K562 (cell line): ENCODE measurements at regions not wholly inside any gene's neighbourhood (a gene's known extent, or its start where the extent isn't known, plus 50 kb on each side); places are given as distances from the start of the nearest gene placed in this dataset.

ENCODE experiments used
- ATAC-seq: fragments of 200-7000 bp; cut with Tn5 transposase; 3 replicates; pipeline ENCODE4 v1.9.1; 2020; ENCODE audit warnings: moderate library complexity
- BruUV-seq: library from RNA; stranded (reverse); fragments of 400-500 nt; replicated peaks from 2 replicates; lab custom pipeline; 2021; lab: Mats Ljungman, UMichigan
- CTCF ChIA-PET: fragments of 300-600 bp; formaldehyde crosslinking; extraction: SDS; loops from one replicate; lab custom pipeline; 2021; ENCODE audit warnings: low intra/inter-chr PET ratio; lab: Yijun Ruan, JAX
- POLR2A ChIA-PET: fragments of 300-600, 350-650 bp; sonication (Branson Sonifier 250); formaldehyde crosslinking; extraction: SDS; loops from one replicate; lab custom pipeline; 2021; ENCODE audit warnings: antibody characterized with exemption, inconsistent platforms; lab: Yijun Ruan, JAX
- DNase-seq, 4 experiments: peaks; one replicate each; pipeline versions ENCODE4 v3.0.0 to v3.0.0-alpha.2; 2011 to 2018; ENCODE audit warnings: low spot score in 3 of 4, mixed read lengths in 3 of 4; ENCODE audit errors: extremely low read depth in 1 of 4
- FAIRE-seq: peaks from 2 replicates; lab custom pipeline; 2011; peaks lifted over from hg19 to GRCh38; lab: Jason Lieb, UNC
- H2AFZ ChIP-seq: 2 replicates; pipeline ENCODE4 v1.6.0; 2011; ENCODE audit warnings: low read depth, low read length, control low read depth, inconsistent platforms
- H3K27ac ChIP-seq: fragments of 200-600 bp; 3 replicates; pipeline ENCODE4 v1.8.0; 2011; ENCODE audit warnings: low read depth, mild to moderate bottlenecking, control low read depth, inconsistent platforms, low read length, moderate library complexity, mixed read lengths; ENCODE audit errors: extremely low read depth
- H3K27me3 ChIP-seq, 2 experiments: fragments of 300-600 bp in 1 of 2; 2 replicates in 1 of 2; 3 replicates in 1 of 2; pipeline versions ENCODE4 v1.6.0 to v1.8.0; 2011; ENCODE audit warnings: inconsistent platforms in 2 of 2, low read length in 2 of 2, mild to moderate bottlenecking in 1 of 2, mixed read lengths in 1 of 2, moderate library complexity in 1 of 2; ENCODE audit not compliant: control insufficient read depth in 2 of 2, insufficient read depth in 2 of 2
- H3K36me3 ChIP-seq: fragments of 300-600 bp; 3 replicates; pipeline ENCODE4 v1.8.0; 2011; ENCODE audit warnings: mild to moderate bottlenecking, low read length, inconsistent platforms; ENCODE audit not compliant: control insufficient read depth, insufficient read depth
- H3K4me1 ChIP-seq, 2 experiments: fragments of 200-600 bp in 1 of 2; replicated peaks in 1 of 2; 2 replicates in 1 of 2; 3 replicates in 1 of 2; pipeline versions ENCODE4 v1.5.1 to v1.8.0; 2011; ENCODE audit warnings: inconsistent platforms in 2 of 2, low read length in 2 of 2, mild to moderate bottlenecking in 1 of 2, mixed read lengths in 1 of 2, moderate library complexity in 1 of 2; ENCODE audit not compliant: control insufficient read depth in 2 of 2, insufficient read depth in 2 of 2
- H3K4me2 ChIP-seq: 2 replicates; pipeline ENCODE4 v1.6.1; 2011; ENCODE audit warnings: low read length, control low read depth, inconsistent platforms, mixed read lengths; ENCODE audit not compliant: insufficient read depth
- H3K4me3 ChIP-seq: fragments of 200-600 bp; sonication (generic), shearing (Covaris generic); 2 replicates; pipeline ENCODE4 v1.5.1; 2016; ENCODE audit warnings: control low read depth, inconsistent platforms
- H3K79me2 ChIP-seq: fragments of 200-600 bp; 3 replicates; pipeline ENCODE4 v1.8.0; 2011; ENCODE audit warnings: low read length, inconsistent platforms; ENCODE audit not compliant: control insufficient read depth, insufficient read depth
- H3K9ac ChIP-seq, 2 experiments: 2 replicates each; pipeline versions ENCODE4 v1.6.0 to v1.6.1; 2011; ENCODE audit warnings: low read depth in 2 of 2, low read length in 2 of 2, control low read depth in 1 of 2, inconsistent platforms in 1 of 2, mild to moderate bottlenecking in 1 of 2, mixed read lengths in 1 of 2; ENCODE audit not compliant: insufficient read depth in 1 of 2
- H3K9me1 ChIP-seq: one replicate; pipeline ENCODE4 v1.6.0; 2011; ENCODE audit warnings: inconsistent platforms, mild to moderate bottlenecking, low read length, moderate library complexity; ENCODE audit not compliant: control insufficient read depth, insufficient read depth
- H3K9me3 ChIP-seq: replicated peaks from 2 replicates; pipeline ENCODE4 v1.5.1; 2011; ENCODE audit warnings: low read depth, low read length, inconsistent platforms; ENCODE audit not compliant: control insufficient read depth, insufficient read depth
- H4K20me1 ChIP-seq: replicated peaks from 2 replicates; pipeline ENCODE4 v1.6.1; 2011; ENCODE audit warnings: low read length, inconsistent platforms, mixed read lengths; ENCODE audit not compliant: control insufficient read depth, insufficient read depth
- C11orf30 ChIP-seq: fragments of 450-650 bp; IDR thresholded peaks from 2 replicates; pipeline ENCODE4 v1.6.1; 2016; ENCODE audit warnings: low read depth, mild to moderate bottlenecking
- DMBX1 ChIP-seq: fragments of 250-450 bp; sonication (Bioruptor Pico); IDR thresholded peaks from 2 replicates; pipeline ENCODE4 v1.8.0; 2022; ENCODE audit warnings: inconsistent platforms, mild to moderate bottlenecking, moderate library complexity, borderline replicate concordance
- GTF2E2 ChIP-seq: fragments of 200-800 bp; sonication (Bioruptor generic); IDR thresholded peaks from 2 replicates; pipeline ENCODE4 v1.6.1; 2016; ENCODE audit warnings: missing genetic modification characterization, missing compliant biosample characterization
- HNRNPL ChIP-seq: fragments of 200-400 bp; formaldehyde crosslinking; IDR thresholded peaks from 2 replicates; pipeline ENCODE4 v1.6.1; 2017; ENCODE audit warnings: low read depth, mild to moderate bottlenecking, low read length
- IRF2 ChIP-seq: sonication (generic); formaldehyde crosslinking; IDR thresholded peaks from 2 replicates; pipeline ENCODE4 v1.8.1; 2022; ENCODE audit warnings: mild to moderate bottlenecking, missing genetic modification reagents
- MAFG ChIP-seq: fragments of 450-650 bp; conservative IDR thresholded peaks from 2 replicates; pipeline ENCODE4 v1.6.1; 2016; ENCODE audit warnings: missing genetic modification characterization, missing compliant biosample characterization
- RFX1 ChIP-seq: fragments of 450-650 bp; IDR thresholded peaks from 2 replicates; pipeline ENCODE4 v1.6.1; 2016; ENCODE audit warnings: mild to moderate bottlenecking, moderate library complexity
- TCF3 ChIP-seq: sonication (generic); formaldehyde crosslinking; IDR thresholded peaks from 2 replicates; pipeline ENCODE4 v1.4.0; 2020; ENCODE audit warnings: mild to moderate bottlenecking, missing genetic modification reagents
- TCF7L2 ChIP-seq: fragments of 150-350 bp; IDR thresholded peaks from 2 replicates; pipeline ENCODE4 v1.6.1; 2016; ENCODE audit warnings: low read depth, mild to moderate bottlenecking, low read length, moderate library complexity
- ZNF316 ChIP-seq: fragments of 450-650 bp; IDR thresholded peaks from 2 replicates; pipeline ENCODE4 v1.6.1; 2016
- ZNF551 ChIP-seq: fragments of 250-450 bp; sonication (Bioruptor Pico); IDR thresholded peaks from 2 replicates; pipeline ENCODE4 v1.5.0; 2021; ENCODE audit warnings: mild to moderate bottlenecking, moderate library complexity
- WGBS: fragments of 100-300 bp; shearing (Covaris generic); methylation state at CpG from one replicate; pipeline ENCODE4 v1.1.6; 2016; ENCODE audit warnings: low coverage, mixed read lengths; ENCODE audit not compliant: insufficient coverage; ENCODE audit errors: missing lambda C conversion rate; 5-methylcytosine and 5-hydroxymethylcytosine counted together
- in situ Hi-C: fragments of 300-500 bp; cut with MboI; formaldehyde crosslinking; loops from 4 replicates; pipeline ENCODE4 v1.15.0; 2018; ENCODE audit warnings: inconsistent platforms, mixed read lengths
- intact Hi-C: fragments of 100-400 bp; cut with micrococcal nuclease; formaldehyde crosslinking; loops from 2 replicates; pipeline ENCODE4 v1.14.2; 2022
- TF ChIP-seq, protein P1 (sequence below): fragments of 450-650 bp; IDR thresholded peaks from 2 replicates; pipeline ENCODE4 v1.6.1; 2016; ENCODE audit warnings: borderline replicate concordance

DNA sequence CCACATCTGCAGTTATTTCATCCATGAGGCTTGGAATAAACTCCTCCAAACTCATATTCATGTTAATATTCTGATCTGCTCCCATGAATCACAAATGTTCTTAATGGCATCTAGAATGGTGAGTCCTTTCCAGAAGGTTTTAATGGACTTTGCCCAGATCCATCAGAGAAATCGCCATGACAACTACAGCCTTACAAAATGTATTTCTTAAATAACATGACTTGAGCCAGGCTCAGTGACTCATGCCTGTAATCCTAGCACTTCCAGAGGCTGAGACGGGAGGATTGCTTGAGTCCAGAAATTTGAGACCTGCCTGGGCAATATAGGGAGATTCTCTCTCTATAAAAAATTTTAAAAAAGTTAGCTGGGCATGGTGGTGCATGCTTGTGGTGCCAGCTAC lies 102.1 kb upstream of the TMEM168 start:
- Histone ChIP-seq H3K79me2 (no peaks in the 10 kb centered on the region), H3K9ac (no peak overlapping the region), H3K36me3 (no peaks in the 10 kb centered on the region), H3K9me1 (no peaks in the 10 kb centered on the region), H3K4me2 (no peak overlapping the region), H2AFZ (no peak overlapping the region), H4K20me1 (no peaks in the 10 kb centered on the region), H3K4me1 (no peaks in the 10 kb centered on the region; a peak in 1 of 5 replicates), H3K27me3 (no peaks in the 10 kb centered on the region), H3K9me3 (no peaks in the 10 kb centered on the region), H3K4me3 (no peak overlapping the region), H3K27ac (no peak overlapping the region)
- intact Hi-C loops: loop anchor here (10.0 kb wide), 1 partner anchor 533 kb away; no protein-coding TSS in a partner anchor
- 26% methylated on average over 2 of the region's 2 CpGs for WGBS
- FAIRE-seq: no peak
- DNase-seq: no peak
- in situ Hi-C loops: loop anchor here (25.0 kb wide), 1 partner anchor 1130 kb away; no protein-coding TSS in a partner anchor
- CTCF ChIA-PET: no interaction called here
- no TSS peak for BruUV-seq
- POLR2A ChIA-PET: no interaction called here
- TF ChIP-seq RFX1: peak; percentile 56
- TF ChIP-seq, protein P1, sequence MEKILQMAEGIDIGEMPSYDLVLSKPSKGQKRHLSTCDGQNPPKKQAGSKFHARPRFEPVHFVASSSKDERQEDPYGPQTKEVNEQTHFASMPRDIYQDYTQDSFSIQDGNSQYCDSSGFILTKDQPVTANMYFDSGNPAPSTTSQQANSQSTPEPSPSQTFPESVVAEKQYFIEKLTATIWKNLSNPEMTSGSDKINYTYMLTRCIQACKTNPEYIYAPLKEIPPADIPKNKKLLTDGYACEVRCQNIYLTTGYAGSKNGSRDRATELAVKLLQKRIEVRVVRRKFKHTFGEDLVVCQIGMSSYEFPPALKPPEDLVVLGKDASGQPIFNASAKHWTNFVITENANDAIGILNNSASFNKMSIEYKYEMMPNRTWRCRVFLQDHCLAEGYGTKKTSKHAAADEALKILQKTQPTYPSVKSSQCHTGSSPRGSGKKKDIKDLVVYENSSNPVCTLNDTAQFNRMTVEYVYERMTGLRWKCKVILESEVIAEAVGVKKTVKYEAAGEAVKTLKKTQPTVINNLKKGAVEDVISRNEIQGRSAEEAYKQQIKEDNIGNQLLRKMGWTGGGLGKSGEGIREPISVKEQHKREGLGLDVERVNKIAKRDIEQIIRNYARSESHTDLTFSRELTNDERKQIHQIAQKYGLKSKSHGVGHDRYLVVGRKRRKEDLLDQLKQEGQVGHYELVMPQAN: no peak
- ATAC-seq: no peak

DNA sequence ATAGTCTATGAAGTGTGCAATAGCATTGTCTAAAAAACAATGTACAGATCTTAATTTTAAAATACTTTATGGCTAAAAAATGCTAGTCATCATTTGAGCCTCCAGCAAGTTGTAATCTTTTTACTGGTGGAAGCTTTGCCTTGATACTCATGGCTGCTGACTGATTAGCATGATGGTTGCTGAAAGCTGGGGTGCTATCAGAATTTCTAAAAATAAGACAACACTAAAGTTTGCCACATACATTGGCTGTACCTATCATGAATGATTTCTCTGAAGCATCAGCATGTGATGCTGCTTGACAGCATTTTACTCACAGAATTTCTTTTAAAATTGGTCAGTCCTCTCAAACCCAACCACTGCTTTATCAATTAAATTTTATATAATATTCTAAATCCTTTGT lies 101.5 kb upstream of the TMEM168 start:
- Histone ChIP-seq H3K4me1 (no peaks in the 10 kb centered on the region; a peak in 1 of 5 replicates), H3K79me2 (no peaks in the 10 kb centered on the region), H3K9me1 (no peaks in the 10 kb centered on the region), H3K9me3 (no peaks in the 10 kb centered on the region), H3K4me2 (no peak overlapping the region), H3K36me3 (no peaks in the 10 kb centered on the region), H3K27me3 (no peaks in the 10 kb centered on the region), H3K27ac (no peak overlapping the region), H3K9ac (no peak overlapping the region), H4K20me1 (no peaks in the 10 kb centered on the region), H2AFZ (no peak overlapping the region), H3K4me3 (no peak overlapping the region)
- CTCF ChIA-PET: no interaction called here
- ATAC-seq (no peak), FAIRE-seq (peak; percentile 44), DNase-seq (peak in 1 of 4 experiments; percentile 10)
- intact Hi-C loops: loop anchor here (10.0 kb wide), 1 partner anchor 533 kb away; no protein-coding TSS in a partner anchor
- no TSS peak for BruUV-seq
- POLR2A ChIA-PET: no interaction called here
- in situ Hi-C loops: loop anchor here (25.0 kb wide), 1 partner anchor 1129 kb away; no protein-coding TSS in a partner anchor
- TF ChIP-seq TCF7L2: no peak
- no peak for TF ChIP-seq GTF2E2 (tag)
- no peak for TF ChIP-seq HNRNPL
- no peak for TF ChIP-seq IRF2 (CRISPR knock-in tag)
- no peak for TF ChIP-seq ZNF551
- peak; percentile 30; the same call in 1 of the 2 replicates for TF ChIP-seq TCF3
- no peak for TF ChIP-seq DMBX1 (CRISPR knock-in tag)
- 0 out of 2 replicates have a peak, but pooled peaks have one; percentile 18 for TF ChIP-seq ZNF316
- TF ChIP-seq C11orf30: peak; percentile 4; the same call in 1 of the 2 replicates
- peak; percentile 22; the same call in 1 of the 2 replicates for TF ChIP-seq MAFG (tag)
